Ishikawa (cell line): ENCODE measurements at regions not wholly inside any gene's neighbourhood (a gene's known extent, or its start where the extent isn't known, plus 50 kb on each side); places are given as distances from the start of the nearest gene placed in this dataset.

Source experiments
- YY1 ChIP-seq: IDR thresholded peaks from 2 replicates; pipeline ENCODE4 v1.6.1; 2012; ENCODE audit warnings: low read depth
- TF ChIP-seq, protein P1 (sequence below): IDR thresholded peaks from 2 replicates; pipeline ENCODE4 v1.6.1; 2012
- TF ChIP-seq, protein P2 (sequence below): IDR thresholded peaks from 2 replicates; pipeline ENCODE4 v1.6.1; 2012; ENCODE audit warnings: low read depth, mild to moderate bottlenecking

DNA sequence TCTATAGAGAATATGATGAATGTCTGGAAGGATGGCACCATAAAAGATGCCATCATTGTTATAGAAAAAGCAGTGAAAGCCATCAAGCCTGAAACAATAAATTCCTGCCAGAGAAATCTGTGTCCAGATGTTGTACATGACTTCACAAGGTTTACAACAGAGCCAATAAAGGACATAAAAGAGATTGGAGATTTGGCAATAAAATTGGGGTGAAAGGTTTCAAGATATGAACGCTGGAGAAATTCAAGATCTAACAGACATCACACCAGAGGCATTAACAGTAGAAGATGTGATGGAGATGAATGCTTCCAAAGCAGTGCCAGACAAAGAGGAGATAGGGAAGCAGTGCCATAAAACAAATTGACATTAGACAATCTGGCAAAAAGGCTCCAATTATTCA, 518.8 kb upstream of the ACVR2A start:
- TF ChIP-seq YY1 = no peak
- TF ChIP-seq, protein P1, sequence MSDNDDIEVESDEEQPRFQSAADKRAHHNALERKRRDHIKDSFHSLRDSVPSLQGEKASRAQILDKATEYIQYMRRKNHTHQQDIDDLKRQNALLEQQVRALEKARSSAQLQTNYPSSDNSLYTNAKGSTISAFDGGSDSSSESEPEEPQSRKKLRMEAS = no peak
- TF ChIP-seq, protein P2, sequence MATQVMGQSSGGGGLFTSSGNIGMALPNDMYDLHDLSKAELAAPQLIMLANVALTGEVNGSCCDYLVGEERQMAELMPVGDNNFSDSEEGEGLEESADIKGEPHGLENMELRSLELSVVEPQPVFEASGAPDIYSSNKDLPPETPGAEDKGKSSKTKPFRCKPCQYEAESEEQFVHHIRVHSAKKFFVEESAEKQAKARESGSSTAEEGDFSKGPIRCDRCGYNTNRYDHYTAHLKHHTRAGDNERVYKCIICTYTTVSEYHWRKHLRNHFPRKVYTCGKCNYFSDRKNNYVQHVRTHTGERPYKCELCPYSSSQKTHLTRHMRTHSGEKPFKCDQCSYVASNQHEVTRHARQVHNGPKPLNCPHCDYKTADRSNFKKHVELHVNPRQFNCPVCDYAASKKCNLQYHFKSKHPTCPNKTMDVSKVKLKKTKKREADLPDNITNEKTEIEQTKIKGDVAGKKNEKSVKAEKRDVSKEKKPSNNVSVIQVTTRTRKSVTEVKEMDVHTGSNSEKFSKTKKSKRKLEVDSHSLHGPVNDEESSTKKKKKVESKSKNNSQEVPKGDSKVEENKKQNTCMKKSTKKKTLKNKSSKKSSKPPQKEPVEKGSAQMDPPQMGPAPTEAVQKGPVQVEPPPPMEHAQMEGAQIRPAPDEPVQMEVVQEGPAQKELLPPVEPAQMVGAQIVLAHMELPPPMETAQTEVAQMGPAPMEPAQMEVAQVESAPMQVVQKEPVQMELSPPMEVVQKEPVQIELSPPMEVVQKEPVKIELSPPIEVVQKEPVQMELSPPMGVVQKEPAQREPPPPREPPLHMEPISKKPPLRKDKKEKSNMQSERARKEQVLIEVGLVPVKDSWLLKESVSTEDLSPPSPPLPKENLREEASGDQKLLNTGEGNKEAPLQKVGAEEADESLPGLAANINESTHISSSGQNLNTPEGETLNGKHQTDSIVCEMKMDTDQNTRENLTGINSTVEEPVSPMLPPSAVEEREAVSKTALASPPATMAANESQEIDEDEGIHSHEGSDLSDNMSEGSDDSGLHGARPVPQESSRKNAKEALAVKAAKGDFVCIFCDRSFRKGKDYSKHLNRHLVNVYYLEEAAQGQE = no peak
